ENCODE measurements at regions not wholly inside any gene's neighbourhood (a gene's known extent, or its start where the extent isn't known, plus 50 kb on each side); places are given as distances from the start of the nearest gene placed in this dataset.

DNA sequence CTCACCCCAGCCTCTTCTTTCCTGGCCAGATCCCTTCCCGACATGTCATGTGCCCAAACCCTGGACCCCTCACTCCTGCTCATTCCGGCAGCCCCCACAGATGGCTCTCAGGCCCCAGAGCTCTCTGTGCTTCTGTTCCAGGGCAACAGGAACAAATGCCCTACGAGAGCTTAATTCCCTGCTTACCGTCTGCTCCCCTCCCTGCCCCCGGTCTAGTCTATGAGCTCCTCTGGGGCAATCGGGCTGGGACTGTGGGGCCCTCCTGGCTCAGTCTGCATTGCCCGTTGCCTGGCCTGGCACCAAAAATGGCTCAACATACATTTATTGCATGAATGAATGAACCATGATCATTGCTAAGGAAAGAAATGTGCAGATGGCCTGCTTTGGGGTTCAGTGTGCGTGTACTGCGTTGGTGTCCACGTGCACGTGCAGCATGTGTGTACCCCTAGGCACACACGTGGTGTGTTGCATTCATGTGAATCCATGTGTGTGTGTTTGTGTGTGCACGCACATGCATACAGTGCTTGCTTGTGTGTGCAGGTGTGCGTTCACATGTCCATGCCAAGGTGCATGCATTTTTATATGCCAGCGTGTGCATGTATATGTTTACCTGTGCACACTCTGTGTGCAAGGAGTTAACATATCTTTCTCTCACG, 201.2 kb upstream of the IER5L start:
- no peak for TF ChIP-seq EZH2phosphoT487 (IDR thresholded peaks at IDR 0.05; ENCODE audit: low read depth)
- TF ChIP-seq, protein P1, sequence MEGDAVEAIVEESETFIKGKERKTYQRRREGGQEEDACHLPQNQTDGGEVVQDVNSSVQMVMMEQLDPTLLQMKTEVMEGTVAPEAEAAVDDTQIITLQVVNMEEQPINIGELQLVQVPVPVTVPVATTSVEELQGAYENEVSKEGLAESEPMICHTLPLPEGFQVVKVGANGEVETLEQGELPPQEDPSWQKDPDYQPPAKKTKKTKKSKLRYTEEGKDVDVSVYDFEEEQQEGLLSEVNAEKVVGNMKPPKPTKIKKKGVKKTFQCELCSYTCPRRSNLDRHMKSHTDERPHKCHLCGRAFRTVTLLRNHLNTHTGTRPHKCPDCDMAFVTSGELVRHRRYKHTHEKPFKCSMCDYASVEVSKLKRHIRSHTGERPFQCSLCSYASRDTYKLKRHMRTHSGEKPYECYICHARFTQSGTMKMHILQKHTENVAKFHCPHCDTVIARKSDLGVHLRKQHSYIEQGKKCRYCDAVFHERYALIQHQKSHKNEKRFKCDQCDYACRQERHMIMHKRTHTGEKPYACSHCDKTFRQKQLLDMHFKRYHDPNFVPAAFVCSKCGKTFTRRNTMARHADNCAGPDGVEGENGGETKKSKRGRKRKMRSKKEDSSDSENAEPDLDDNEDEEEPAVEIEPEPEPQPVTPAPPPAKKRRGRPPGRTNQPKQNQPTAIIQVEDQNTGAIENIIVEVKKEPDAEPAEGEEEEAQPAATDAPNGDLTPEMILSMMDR (IDR thresholded peaks at IDR 0.05; ENCODE audit: low read depth, low read length), result no peak
